ENCODE measurements at regions not wholly inside any gene's neighbourhood (a gene's known extent, or its start where the extent isn't known, plus 50 kb on each side); places are given as distances from the start of the nearest gene placed in this dataset.
"Not testable (repeated sequence)": the region's sequence is repeated elsewhere in the genome, so short reads cannot be mapped to it uniquely, and the experiment has no call there.

DNA sequence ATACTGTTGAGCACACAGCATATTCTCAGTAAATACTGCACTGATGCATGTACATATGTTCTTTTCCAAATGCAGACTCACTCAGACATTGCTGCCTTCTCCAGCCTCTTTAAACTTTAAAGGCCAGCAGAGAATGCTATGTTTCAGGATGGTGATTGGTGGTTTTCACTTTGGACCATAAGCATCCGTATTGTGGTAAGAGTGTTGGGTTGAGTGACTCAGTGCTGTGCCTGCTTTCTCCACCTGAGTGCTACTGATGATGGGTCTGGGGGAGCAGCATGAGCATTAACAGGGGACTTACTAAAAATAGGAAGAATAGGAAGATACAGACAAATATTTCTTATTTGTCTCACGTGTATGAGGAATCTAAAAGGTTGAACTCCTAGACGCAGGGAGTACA, 56.3 kb upstream of the ZNF92 start:
- Histone ChIP-seq H3K4me3 (ENCODE audit: low read depth in 1 of 2, low read length in 2 of 2) (no peak overlapping the region), H3K9me3 (ENCODE audit: control insufficient read depth in 1 of 2, low read length in 2 of 2) (no peaks in the 10 kb centered on the region), H3K4me1 (ENCODE audit: control insufficient read depth in 1 of 2, insufficient read depth in 2 of 2, low read length in 2 of 2) (no peaks in the 10 kb centered on the region), H3K36me3 (ENCODE audit: control insufficient read depth in 1 of 2, insufficient read depth in 2 of 2, low read length in 2 of 2) (no peaks in the 10 kb centered on the region), H3K27ac (ENCODE audit: low read length) (no peak overlapping the region), H3K27me3 (ENCODE audit: low read depth, low read length) (no peaks in the 10 kb centered on the region)

DNA sequence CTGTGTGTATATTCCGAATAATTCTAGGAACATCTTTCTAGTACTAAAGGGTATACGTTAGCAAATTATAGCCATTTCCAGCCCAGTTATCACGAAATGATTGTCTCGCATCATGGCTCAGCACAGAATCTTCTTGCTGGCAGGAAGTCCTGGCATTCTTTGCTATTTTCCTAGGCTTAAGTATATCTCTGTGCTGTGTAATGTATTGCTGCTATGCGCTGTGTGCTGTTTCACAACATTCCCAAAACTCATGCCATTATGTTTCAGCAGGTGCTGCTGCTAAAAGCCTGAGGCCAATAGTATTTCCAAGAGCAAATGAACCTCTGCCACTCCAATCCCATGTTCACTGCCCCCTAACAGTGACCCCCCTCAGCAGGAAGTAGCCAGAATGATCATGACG, 62.9 kb upstream of the ZNF92 start:
- Histone ChIP-seq H3K4me1 (ENCODE audit: control insufficient read depth in 1 of 2, insufficient read depth in 2 of 2, low read length in 2 of 2) (no peaks in the 10 kb centered on the region), H3K9me3 (ENCODE audit: control insufficient read depth in 1 of 2, low read length in 2 of 2) (no peaks in the 10 kb centered on the region), H3K4me3 (ENCODE audit: low read depth in 1 of 2, low read length in 2 of 2) (no peak overlapping the region), H3K27me3 (ENCODE audit: low read depth, low read length) (no peaks in the 10 kb centered on the region), H3K36me3 (ENCODE audit: control insufficient read depth in 1 of 2, insufficient read depth in 2 of 2, low read length in 2 of 2) (no peaks in the 10 kb centered on the region), H3K27ac (ENCODE audit: low read length) (no peak overlapping the region)

DNA sequence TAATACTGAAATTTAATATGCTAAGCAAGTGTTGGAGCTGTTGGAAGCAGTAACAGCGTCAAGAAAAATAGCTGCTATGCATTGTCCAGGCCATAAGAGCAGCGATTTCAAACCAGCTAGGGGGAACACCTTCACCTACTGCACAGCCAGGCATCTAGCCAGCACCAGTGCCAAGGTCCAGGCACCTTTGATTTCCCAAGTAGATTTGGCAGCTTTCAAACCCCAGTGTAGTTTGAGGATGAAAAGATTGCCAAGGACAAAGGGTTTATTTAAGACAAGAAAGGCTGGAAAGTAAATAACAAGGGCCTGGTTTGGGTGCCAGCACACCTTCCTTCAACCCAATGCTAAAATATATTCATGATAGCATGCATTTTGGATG, 65.4 kb upstream of the ZNF92 start:
- H3K27ac ChIP-seq (ENCODE audit: low read length): no peak overlapping the region

DNA sequence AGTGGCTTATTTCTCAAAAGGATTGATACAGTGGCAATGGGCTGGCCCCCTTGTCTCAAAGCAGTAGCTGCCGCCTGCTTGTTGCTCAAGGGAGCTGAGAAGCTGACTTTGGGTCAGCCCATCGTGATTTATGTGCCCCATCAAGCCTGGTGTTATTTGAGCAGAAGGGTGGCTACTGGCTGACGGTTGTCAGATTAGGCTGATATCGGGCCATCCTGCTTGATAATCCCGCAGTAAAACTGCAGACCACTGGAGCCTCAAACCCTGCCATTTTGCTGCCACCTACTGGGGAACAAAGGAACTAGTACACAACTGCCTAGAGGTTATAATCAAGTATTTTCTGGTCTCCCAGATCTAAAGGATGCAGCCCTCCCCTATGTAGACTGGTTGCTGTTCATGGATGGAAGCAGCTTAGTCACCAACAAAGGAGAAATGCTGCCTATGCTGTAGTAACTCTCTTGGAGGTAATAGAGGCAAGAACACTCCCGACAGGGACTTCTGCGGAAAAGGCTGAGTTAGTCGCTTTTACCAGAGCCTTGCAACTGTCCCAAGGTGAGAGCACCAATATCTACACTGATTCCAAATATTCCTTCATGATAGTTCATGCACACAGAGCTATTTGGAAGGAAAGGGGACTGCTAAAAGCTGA, 65.9 kb upstream of the ZNF92 start:
- no peak overlapping the region for H3K27ac ChIP-seq (ENCODE audit: low read length)

More for the DNA sequence above, 65.4 kb upstream of the ZNF92 start:
- no peak overlapping the region for H3K4me3 ChIP-seq (ENCODE audit: low read depth in 1 of 2, low read length in 2 of 2)
- no peaks in the 10 kb centered on the region for H3K4me1 ChIP-seq (ENCODE audit: control insufficient read depth in 1 of 2, insufficient read depth in 2 of 2, low read length in 2 of 2)
- peaks cover 5% of the 10 kb centered on the region for H3K27me3 ChIP-seq (ENCODE audit: low read depth, low read length)
- H3K9me3 ChIP-seq (ENCODE audit: control insufficient read depth in 1 of 2, low read length in 2 of 2): no peaks in the 10 kb centered on the region
- H3K36me3 ChIP-seq (ENCODE audit: control insufficient read depth in 1 of 2, insufficient read depth in 2 of 2, low read length in 2 of 2): no peaks in the 10 kb centered on the region

DNA sequence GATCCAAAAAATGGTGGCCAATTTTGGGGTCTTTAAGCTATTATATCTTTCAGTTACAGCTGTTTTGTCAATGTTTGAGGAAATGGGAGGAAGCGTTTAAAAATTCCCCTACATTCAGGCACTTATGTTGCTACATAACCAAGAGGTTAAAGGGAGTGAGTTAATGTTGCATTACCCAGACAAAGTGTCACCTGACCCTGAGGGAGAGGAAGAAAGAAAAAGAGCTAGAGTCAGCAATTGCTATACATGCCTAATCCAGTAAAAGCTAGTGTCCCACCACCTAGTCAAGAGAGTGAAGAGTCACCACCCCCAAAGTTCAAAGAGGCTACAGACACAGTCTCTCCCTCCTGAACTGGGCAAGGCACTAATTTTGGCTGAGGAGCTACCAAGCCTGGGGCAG, 69.5 kb upstream of the ZNF92 start:
- no peaks in the 10 kb centered on the region for H3K4me1 ChIP-seq (ENCODE audit: control insufficient read depth in 1 of 2, insufficient read depth in 2 of 2, low read length in 2 of 2)
- no peaks in the 10 kb centered on the region for H3K9me3 ChIP-seq (ENCODE audit: control insufficient read depth in 1 of 2, low read length in 2 of 2)
- no peaks in the 10 kb centered on the region for H3K36me3 ChIP-seq (ENCODE audit: control insufficient read depth in 1 of 2, insufficient read depth in 2 of 2, low read length in 2 of 2)
- H3K4me3 ChIP-seq (ENCODE audit: low read depth in 1 of 2, low read length in 2 of 2): no peak overlapping the region
- H3K27ac ChIP-seq (ENCODE audit: low read length): no peak overlapping the region
- peaks cover 5% of the 10 kb centered on the region for H3K27me3 ChIP-seq (ENCODE audit: low read depth, low read length)

More for the DNA sequence above, 65.9 kb upstream of the ZNF92 start:
- H3K27me3 ChIP-seq (ENCODE audit: low read depth, low read length): peaks cover 5% of the 10 kb centered on the region
- H3K4me1 ChIP-seq (ENCODE audit: control insufficient read depth in 1 of 2, insufficient read depth in 2 of 2, low read length in 2 of 2): no peaks in the 10 kb centered on the region
- H3K4me3 ChIP-seq (ENCODE audit: low read depth in 1 of 2, low read length in 2 of 2): no peak overlapping the region
- H3K9me3 ChIP-seq (ENCODE audit: control insufficient read depth in 1 of 2, low read length in 2 of 2): no peaks in the 10 kb centered on the region
- no peaks in the 10 kb centered on the region for H3K36me3 ChIP-seq (ENCODE audit: control insufficient read depth in 1 of 2, insufficient read depth in 2 of 2, low read length in 2 of 2)

DNA sequence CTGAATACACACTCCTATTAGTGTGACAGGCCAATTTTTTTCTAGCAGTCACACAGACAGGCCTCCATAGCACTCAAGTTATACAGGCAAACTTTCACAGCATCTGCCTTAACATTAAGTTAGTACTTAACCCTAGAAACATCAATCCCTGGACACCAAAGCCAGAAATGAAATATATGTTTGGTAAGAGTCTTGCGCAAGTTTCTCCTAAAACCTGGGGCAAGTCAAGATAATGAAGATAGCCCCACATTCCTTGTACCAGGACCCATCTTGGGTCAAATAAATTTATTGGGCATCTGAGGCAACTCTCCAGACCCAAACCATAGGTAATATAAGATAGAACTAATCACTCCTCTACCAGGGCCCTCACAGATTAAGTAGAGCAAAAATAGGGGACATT, 70.8 kb upstream of the ZNF92 start:
- H3K27me3 ChIP-seq (ENCODE audit: low read depth, low read length): peaks cover 5% of the 10 kb centered on the region
- no peaks in the 10 kb centered on the region for H3K4me1 ChIP-seq (ENCODE audit: control insufficient read depth in 1 of 2, insufficient read depth in 2 of 2, low read length in 2 of 2)

DNA sequence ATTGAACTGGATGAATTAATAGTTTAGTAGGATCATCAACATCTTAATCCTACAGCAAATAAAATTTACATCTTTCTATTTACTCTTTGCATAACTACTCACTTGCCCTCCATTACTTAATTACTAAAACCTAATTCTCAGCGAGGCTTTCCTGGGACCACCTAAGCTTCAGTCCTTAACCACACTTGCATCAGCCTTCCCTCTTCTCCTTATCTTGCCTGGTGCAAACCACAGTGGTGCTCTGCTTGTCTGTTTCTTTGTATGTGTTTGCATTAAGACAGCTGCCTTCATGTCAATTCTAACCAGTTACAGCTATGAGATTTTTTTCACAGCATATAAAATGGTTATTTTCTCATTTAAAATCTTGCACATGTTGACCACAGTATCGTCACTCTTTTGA, 72.6 kb upstream of the ZNF92 start:
- peaks cover 5% of the 10 kb centered on the region for H3K27me3 ChIP-seq (ENCODE audit: low read depth, low read length)
- H3K27ac ChIP-seq (ENCODE audit: low read length): no peak overlapping the region
- no peaks in the 10 kb centered on the region for H3K9me3 ChIP-seq (ENCODE audit: control insufficient read depth in 1 of 2, low read length in 2 of 2)
- no peaks in the 10 kb centered on the region for H3K36me3 ChIP-seq (ENCODE audit: control insufficient read depth in 1 of 2, insufficient read depth in 2 of 2, low read length in 2 of 2)
- H3K4me1 ChIP-seq (ENCODE audit: control insufficient read depth in 1 of 2, insufficient read depth in 2 of 2, low read length in 2 of 2): no peaks in the 10 kb centered on the region
- H3K4me3 ChIP-seq (ENCODE audit: low read depth in 1 of 2, low read length in 2 of 2): no peak overlapping the region

More for the DNA sequence above, 70.8 kb upstream of the ZNF92 start:
- Histone ChIP-seq H3K4me3 (ENCODE audit: low read depth in 1 of 2, low read length in 2 of 2) (no peak overlapping the region), H3K9me3 (ENCODE audit: control insufficient read depth in 1 of 2, low read length in 2 of 2) (no peaks in the 10 kb centered on the region), H3K27ac (ENCODE audit: low read length) (no peak overlapping the region), H3K36me3 (ENCODE audit: control insufficient read depth in 1 of 2, insufficient read depth in 2 of 2, low read length in 2 of 2) (no peaks in the 10 kb centered on the region)

DNA sequence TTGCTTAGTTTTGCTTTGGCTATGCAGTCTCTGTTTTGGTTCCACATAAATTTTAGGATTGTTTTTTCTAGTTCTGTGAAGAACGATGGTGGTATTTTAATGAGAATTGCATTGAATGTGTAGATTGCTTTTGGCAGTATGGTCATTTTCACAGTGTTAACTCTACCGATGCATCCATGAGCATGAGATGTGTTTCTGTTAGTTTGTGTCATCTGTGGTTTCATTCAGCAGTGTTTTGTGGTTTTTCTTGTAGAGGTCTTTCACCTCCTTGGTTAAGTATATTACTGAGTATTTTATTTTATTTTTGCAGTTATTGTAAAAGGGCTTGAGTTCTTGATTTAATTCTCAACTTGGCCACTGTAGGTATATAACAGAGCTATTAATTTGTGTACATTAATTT, 78.2 kb upstream of the ZNF92 start:
- no peaks in the 10 kb centered on the region for H3K4me1 ChIP-seq (ENCODE audit: control insufficient read depth in 1 of 2, insufficient read depth in 2 of 2, low read length in 2 of 2)
- H3K36me3 ChIP-seq (ENCODE audit: control insufficient read depth in 1 of 2, insufficient read depth in 2 of 2, low read length in 2 of 2): no peaks in the 10 kb centered on the region
- no peak overlapping the region for H3K27ac ChIP-seq (ENCODE audit: low read length)
- H3K27me3 ChIP-seq (ENCODE audit: low read depth, low read length): no peaks in the 10 kb centered on the region
- H3K9me3 ChIP-seq (ENCODE audit: control insufficient read depth in 1 of 2, low read length in 2 of 2): no peaks in the 10 kb centered on the region
- H3K4me3 ChIP-seq (ENCODE audit: low read depth in 1 of 2, low read length in 2 of 2): no peak overlapping the region

DNA sequence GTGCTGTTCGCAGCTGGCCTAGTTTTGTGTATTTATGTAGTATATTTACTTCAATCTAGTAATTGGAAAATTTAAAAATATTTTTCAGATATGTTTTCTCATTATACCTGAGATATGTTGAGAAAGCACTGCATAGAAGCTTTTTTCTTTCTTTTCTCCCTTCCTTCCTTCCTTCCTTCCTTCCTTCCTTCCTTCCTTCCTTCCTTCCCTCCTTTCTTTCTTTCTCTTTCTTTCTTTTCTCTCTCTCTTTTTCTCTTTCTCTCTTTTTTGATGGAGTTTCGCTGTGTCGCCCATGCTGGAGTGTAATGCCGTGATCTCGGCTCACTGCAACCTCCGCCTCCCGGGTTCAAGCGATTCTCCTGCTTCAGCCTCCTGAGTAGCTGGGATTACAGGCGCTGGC, 83.3 kb upstream of the ZNF92 start:
- H3K9me3 ChIP-seq (ENCODE audit: control insufficient read depth in 1 of 2, low read length in 2 of 2); H3K27me3 ChIP-seq (ENCODE audit: low read depth, low read length); H3K4me1 ChIP-seq (ENCODE audit: control insufficient read depth in 1 of 2, insufficient read depth in 2 of 2, low read length in 2 of 2); H3K36me3 ChIP-seq (ENCODE audit: control insufficient read depth in 1 of 2, insufficient read depth in 2 of 2, low read length in 2 of 2); H3K27ac ChIP-seq (ENCODE audit: low read length); H3K4me3 ChIP-seq (ENCODE audit: low read depth in 1 of 2, low read length in 2 of 2): not testable (repeated sequence)

DNA sequence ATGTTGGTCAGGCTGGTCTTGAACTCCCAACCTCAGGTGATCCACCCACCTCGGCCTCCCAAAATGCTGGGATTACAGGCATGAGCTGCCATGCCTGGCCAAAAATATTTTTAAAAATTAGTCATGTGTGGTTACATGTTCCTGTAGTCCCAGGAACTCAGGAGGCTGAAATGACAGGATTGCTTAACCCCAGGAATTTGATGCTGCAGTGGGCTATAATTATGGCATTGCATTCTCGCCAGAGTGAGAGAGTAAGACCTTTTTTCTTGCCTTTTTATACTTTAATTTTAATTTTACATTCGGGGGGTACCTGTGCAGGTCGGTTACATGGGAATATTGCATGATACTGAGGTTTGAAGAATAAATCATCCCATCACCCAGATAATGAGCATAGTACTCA, 86.6 kb upstream of the ZNF92 start:
- H3K9me3 ChIP-seq (ENCODE audit: control insufficient read depth in 1 of 2, low read length in 2 of 2): no peaks in the 10 kb centered on the region
- H3K27ac ChIP-seq (ENCODE audit: low read length): no peak overlapping the region
- no peaks in the 10 kb centered on the region for H3K27me3 ChIP-seq (ENCODE audit: low read depth, low read length)
- H3K4me3 ChIP-seq (ENCODE audit: low read depth in 1 of 2, low read length in 2 of 2): no peak overlapping the region
- no peaks in the 10 kb centered on the region for H3K4me1 ChIP-seq (ENCODE audit: control insufficient read depth in 1 of 2, insufficient read depth in 2 of 2, low read length in 2 of 2)
- H3K36me3 ChIP-seq (ENCODE audit: control insufficient read depth in 1 of 2, insufficient read depth in 2 of 2, low read length in 2 of 2): no peaks in the 10 kb centered on the region

DNA sequence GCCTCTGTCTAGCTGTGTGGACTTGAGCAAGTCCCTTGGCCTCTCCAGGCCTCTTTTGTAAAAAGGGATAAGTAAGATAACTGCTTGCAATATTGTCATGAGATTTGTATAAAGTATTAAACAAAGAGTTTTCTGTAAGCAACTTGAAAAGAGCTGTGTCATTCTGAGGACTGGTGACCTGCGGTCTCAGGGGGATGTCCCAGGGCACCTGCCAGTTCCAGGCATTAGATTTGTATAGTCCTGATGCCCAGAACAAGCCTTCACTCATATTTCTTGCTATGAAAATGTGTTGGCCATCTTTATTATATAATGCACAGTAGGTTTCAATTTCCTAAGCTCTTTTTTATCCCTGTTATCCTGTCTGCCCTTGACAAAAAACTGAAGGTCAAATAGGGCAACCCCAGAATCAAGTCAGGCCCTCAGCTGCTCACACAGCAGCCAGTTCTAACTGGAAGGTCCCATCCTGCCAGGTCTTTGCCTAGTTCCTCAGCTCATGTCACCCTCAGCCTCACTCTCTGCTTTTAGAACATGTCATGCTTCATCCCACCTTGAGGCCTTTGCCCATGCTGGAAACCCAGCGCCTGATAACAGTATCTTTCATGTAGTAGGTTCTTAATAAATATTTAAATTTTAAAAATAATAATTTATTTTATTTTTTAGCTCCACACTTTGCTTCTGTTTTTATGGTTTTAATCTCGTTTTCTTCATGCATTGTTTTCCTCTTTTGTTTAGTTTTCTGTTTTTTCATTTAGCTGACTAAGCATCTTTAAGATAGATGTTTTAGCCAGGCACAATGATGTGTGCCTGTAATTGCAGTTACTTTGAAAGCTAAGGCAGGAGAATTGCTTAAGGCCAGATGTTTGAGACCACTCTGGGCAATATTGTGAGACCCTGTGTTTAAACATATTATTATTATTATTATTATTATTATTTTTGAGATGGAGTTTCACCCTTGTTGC, 87.5 kb upstream of the ZNF92 start:
- Histone ChIP-seq H3K27ac (ENCODE audit: low read length) (no peak overlapping the region), H3K36me3 (ENCODE audit: control insufficient read depth in 1 of 2, insufficient read depth in 2 of 2, low read length in 2 of 2) (no peaks in the 10 kb centered on the region), H3K9me3 (ENCODE audit: control insufficient read depth in 1 of 2, low read length in 2 of 2) (no peaks in the 10 kb centered on the region), H3K4me1 (ENCODE audit: control insufficient read depth in 1 of 2, insufficient read depth in 2 of 2, low read length in 2 of 2) (no peaks in the 10 kb centered on the region), H3K27me3 (ENCODE audit: low read depth, low read length) (no peaks in the 10 kb centered on the region), H3K4me3 (ENCODE audit: low read depth in 1 of 2, low read length in 2 of 2) (no peak overlapping the region)

Measured in muscle layer of duodenum (tissue), 2 donors.